GM19035 (cell line): ENCODE measurements at regions not wholly inside any gene's neighbourhood (a gene's known extent, or its start where the extent isn't known, plus 50 kb on each side); places are given as distances from the start of the nearest gene placed in this dataset.

Source experiments
- ATAC-seq: cut with Tn5 transposase; IDR thresholded peaks from one replicate; pipeline ENCODE4 v1.9.1; 2021; ENCODE audit not compliant: unreplicated experiment

DNA sequence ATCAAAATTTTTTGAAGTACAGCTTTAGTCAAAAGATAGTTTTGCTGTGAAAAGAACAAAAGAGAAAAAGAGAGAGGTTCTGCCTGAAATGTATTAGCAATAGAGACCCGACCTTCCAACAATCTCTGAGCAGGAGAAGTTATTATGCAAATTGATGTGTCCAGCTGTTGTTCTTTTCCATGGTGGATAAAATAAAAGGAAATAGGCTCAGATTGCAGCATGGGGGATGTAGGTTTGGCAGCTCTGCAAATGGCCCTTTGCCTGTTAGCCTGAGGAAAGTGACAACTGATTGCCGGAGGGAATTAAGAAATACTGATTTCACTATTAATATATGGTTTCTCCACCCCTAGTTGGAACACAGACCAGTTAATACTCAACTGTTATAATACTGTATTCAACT is 1283.2 kb upstream of the NXPH2 start:
- no peak for ATAC-seq

DNA sequence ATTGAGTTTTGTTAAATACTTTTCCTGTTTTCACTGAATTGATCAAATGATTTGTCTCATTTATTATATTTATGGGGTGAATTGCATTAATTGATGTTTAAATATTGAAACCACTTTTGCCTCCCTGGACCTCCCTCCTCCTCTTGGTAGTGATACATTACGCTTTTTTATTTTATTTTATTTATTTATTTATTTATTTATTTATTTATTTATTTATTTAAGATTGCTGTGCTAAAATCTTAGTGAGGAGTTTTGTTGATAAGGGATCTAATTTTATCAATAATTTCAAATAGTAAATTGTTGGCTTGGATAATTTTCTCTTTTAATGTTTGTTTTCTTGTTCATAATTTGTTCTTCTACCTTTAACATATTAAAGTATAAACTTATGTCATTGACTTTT is 1281.0 kb upstream of the NXPH2 start:
- no peak for ATAC-seq

DNA sequence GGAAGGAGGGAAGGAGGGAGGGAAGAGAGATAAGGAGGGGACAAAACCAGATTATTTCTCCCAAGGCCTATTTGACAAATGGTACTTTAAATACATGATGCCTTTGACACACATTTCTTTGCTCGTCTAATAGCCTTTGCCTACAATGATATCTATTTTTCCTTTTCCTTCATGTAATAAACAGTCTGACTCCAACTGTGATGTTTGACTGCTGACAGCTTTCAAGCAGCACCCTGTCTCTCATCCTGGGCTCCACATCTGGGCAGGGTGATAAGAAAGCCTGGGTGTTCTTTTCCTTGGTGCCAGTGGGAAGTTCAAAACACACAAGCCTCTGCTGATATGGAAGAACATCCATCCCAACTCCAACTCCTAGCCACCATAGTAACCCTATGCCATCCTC is 1277.7 kb upstream of the NXPH2 start:
- ATAC-seq: no peak

DNA sequence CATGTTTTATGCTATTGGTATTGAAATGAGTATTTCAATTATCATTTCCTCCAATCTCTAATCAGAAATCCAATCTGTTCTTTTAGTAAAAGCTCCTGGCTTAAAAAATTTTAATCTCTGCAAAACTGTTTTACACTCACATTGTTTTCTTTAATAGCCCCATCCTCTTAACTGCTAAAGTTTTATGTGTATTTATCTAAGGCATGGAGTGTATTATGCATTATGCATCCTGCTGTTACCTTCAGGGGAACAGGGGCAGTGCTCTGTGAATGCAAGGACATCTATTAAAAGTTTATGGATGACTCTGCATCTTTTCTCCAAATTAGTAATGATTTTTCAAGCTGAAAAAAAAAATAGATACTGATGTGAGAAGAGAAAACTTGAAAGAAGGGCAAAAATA is 1261.6 kb upstream of the NXPH2 start:
- ATAC-seq: no peak

DNA sequence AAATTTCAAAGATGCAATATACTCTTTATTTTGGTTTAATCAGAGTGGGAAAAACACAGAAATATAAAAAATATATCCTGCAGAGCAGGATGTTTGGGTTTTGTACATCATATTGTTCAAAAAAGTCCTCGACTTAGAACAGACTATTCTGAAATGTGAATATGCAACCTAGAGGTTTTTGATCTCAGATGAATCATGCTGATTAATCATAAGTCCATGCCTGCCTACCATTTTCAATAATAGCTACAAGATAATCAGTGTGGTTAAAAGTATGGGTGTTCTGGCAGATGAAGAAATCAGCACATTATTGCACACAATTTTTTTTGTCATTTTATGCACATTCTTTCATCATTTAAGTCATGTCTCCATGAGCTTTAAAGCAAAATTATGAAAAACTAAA is 1261.0 kb upstream of the NXPH2 start:
- ATAC-seq: no peak

DNA sequence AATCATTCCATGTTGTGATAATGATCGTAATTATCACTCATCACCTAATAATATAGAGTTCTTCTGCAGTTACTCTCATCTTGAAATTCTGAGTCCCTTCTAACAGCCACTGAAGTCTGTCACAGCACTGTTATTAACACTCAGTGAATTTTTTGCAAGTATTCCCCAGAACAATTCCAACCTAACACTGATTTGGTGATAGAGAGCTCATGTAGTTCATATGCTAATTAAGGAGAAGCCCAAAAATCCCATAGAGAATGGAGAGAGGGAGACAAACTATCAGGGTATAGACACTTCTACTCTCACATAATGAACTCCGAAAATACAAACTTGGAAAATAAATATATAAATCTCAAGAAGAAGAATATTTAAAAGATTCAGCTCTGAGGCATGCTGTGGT is 1253.4 kb upstream of the NXPH2 start:
- no peak for ATAC-seq

DNA sequence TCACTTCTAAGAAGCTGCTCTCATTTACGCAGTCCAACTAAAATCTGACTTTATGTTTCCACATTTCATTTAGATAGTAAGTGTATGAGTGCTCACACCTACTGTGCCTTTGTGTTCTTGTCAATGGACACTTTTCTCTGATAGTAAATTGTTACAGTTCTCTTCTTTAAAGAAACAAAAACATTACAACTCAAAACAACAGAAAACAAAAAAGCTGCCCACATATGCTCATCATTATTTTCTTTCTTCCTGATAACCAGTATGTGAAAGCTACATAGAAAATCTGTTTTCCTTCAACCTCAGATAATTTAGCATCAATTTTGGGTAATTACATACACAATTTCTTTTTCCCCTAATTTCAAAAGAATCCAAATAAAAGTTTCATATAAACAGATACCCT is 1247.8 kb upstream of the NXPH2 start:
- ATAC-seq: no peak

DNA sequence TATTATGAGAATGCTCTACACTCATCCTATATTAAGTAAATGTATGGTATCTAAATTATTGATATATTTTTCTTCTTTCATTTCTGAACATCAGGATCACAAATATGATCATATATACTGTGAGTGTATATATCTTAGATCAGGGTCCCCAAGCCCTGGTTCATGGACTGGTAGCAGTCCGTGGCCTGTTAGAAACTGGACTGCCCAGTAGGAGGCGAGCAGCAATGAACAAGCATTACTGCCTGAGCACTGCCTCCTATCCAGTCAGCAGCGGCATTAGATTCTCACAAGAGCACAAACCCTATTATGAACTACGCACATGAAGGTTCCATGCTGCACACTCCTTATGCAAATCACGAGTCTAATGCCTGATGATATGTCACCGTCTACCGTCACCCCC is 1247.1 kb upstream of the NXPH2 start:
- no peak for ATAC-seq

DNA sequence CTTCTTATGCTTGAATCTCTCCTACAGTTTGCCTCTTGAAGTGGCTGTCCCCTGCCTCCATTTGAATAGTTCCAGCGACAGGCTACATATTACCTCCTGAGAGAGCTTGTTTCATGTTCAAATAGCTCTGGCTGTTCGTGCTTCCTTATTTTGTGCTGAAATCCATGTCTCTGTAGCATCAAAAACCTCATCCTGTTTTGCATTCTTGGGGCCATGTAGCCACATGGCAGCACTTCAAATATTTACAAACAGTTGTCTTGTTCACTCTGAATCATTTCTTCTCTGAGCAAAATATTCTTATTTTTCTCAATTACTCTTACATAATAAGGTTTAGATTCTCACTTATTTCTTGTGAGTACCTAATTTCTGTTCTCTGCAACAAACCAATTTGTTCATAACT is 1243.1 kb upstream of the NXPH2 start:
- no peak for ATAC-seq

DNA sequence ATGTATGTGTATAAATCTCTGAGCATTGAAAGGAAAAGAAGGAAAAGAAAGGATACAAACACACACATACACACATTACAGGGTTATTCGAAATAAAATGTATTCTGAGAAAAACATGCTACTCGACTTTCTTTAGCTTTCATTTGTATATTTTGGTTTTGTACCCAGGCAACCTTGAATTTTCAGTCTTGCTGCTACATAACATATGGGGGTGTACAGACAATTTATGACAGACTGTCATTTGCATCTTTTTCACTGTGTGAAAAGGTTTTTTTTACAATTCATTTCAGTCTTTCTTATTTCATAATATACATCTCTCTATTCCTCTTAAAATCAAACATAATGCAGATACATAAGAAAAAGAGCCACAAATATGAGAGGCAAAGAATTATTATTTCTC is 1238.4 kb upstream of the NXPH2 start:
- no peak for ATAC-seq

DNA sequence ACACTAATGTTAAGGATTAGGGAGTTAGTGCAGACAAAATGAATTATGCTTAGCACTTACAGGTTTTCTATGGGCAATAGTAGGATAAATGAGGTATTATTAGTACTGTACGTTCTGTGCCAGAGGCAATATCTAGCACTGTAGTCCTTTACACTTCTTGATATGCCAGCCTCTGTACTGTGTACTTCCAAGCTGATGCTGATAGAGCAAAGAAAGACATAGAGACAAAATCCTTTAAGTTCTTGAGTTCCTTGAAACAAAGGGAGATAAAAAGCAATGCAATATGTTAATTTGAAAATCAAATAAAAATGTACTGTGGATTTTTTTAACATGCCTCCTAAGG is 1234.0 kb upstream of the NXPH2 start:
- ATAC-seq: no peak

DNA sequence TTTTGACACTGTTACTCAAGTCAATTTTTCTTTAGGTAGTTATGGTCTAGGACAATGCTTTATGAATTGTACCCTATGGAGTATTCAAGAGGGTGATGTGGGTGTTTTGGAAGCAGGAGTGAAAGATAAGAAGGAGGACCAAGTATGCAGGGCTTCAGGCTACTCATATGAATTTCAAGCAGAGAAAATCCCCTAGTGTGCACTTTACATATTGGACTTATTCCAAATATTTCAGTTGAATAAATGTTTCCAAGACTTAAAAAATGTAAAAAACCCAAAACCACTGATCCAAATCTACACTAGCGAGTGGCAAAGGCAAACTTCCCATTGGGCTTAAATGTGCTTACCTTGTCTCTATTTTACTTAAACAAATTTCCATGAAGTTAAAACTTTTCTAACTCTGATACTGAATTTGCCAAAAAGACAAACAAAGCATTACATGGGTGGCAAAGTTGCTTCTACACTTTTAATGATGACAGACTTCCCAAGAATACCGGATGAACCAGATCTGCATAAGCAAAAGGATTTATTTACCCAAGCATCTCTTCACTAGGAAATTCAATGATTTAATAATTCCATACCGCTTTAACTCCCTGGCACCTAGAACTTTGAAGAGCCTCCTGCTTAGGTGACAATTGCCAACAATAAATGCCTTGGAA is 1233.5 kb upstream of the NXPH2 start:
- ATAC-seq: no peak

DNA sequence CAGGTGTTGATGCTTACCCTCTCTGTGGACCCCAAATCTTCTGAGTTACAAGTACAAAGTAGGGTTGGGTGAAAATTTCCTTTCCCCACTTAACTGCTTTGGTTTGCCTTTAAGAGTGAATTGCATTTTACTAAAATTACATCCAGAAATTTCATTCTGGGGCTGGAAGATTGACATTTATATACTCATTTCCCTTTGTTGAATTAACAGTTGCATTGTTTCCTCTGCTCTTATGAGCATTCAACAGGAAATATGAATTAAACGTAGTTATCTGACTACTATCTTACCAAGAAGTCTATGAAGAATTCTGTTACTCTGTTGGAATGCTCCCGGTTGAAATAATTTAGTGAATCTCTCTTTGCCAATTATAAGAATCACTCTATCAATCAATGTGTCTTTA is 1231.1 kb upstream of the NXPH2 start:
- no peak for ATAC-seq

DNA sequence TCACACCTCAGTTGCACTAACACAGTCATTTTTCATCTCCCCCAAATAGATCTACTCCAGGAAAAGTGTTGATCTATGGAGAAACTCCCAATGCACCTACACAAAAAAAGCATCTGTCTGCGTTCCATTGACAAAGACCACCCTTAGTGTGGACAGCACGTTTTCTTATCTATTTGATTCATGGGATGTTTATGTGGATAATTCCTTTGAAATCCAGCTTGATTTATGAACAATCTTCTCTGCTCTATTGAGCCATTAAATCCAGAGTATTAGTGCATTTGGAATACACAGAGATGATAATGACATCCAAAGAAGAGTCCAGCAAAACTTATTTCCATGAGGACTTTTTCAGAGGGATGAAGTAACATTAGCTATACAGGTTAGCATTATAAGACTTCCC is 1221.9 kb upstream of the NXPH2 start:
- no peak for ATAC-seq

DNA sequence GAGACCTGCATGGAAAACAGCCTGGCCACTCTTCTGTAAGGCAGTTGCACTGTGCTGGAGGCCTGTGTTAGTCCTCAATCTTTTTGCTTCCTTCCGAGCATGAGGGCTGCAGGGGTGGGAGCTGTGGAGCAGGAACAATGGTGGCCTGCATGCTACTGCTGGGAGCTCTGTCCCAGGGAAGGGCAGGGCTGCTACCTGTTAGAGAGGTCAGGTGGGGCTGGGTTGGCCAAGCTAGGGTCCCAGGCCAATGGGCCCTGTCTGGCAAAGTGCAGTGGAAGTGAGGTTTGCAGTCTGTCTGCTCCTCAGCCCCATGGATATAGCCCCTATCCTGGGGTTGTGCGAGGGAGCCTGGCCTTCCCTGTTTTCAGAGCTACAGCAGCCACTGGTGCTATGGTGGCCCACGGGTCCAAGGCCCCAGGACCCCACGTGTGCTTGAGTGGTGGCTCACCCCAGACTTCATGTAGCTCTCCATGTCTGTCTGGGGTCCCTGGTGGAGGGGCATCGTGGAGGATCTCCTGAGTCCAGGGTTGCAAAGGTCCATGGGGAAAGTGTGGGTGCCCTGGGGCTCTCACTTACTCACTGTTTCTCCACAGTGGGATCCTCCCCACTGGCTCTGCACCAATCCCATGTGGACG is 1212.6 kb upstream of the NXPH2 start:
- no peak for ATAC-seq

DNA sequence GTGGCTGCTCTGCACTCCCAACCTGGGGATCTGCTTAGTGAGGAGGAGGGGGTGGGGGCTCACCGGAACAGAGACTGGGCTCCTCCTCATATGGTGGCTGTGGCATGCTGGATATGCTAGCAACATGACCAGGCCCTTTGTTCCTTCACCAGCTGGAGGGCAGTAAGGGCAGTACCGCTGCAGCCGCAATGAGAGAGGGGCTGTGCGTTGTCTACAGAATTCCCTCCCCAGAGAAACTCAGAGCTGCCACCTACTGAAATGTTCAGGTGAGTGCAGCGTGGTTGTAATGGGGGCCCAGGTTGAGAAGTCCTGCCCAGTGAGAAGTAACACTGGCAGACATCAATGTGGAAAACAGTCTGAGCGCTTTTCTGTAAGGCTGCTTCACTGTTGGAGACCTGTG is 1211.9 kb upstream of the NXPH2 start:
- no peak for ATAC-seq

DNA sequence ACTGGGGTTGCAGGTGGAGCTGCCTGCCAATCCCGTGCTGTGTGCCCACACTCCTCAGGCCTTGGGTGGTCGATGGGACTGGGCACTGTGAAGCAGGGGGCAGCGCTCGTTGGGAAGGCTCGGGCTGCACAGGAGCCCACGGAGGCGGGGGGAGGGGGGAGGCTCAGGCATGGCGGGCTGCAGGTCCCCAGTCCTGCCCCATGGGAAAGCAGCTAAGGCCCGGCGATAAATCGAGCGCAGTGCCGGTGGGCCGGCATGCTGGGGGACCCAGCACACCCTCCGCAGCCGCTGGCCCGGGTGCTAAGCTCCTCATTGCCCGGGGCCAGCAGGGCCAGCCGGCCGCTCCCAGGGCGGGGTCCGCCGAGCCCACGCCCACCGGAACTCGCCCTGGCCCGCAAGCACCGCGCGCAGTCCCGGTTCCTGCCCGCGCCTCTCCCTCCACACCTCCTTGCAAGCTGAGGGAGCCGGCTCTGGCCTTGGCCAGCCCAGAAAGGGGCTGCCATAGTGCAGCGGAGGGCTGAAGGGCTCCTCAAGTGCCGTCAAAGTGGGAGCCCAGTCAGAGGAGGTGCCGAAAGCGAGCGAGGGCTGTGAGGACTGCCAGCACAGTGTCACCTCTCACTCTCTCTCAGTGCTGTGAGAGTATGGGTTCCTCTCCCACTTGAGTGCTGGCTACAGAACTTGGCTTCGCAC is 1210.6 kb upstream of the NXPH2 start:
- no peak for ATAC-seq

DNA sequence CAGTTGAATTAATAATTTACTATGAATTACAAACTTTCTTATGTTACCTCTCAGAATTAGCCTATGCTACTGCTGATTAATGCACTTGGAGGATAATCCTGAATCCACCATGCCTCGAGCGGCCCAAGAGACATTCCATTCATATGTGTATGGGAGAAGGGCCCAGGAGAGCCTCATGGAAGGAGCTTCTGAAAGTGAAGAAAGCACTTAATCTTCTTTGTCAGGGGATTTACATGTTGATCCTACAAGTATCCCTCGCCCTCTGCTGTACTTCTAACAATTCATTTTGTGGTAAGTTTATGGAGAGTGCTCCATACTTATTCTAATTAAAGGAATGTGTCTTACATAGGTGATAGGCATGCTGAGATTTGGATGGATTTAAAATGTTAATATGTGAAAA is 1189.1 kb upstream of the NXPH2 start:
- no peak for ATAC-seq

DNA sequence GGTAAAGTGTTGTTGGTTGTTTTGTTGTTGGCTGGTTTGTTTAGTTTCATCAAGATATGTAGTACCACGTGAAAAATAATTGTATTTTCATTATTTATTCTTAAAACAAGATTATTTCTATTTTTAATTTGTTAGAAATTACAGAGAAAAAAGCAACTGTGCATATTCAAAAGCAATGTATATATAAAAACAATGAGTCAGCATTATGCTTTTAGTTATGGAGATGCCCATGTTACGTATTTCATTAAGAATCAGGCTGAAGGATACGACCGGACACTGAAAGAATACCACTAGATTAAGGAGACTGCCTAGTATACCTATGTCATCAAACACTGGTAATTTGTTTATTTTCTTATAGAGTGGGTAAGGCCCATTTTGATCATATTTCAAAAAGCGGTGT is 1188.4 kb upstream of the NXPH2 start:
- ATAC-seq: no peak

DNA sequence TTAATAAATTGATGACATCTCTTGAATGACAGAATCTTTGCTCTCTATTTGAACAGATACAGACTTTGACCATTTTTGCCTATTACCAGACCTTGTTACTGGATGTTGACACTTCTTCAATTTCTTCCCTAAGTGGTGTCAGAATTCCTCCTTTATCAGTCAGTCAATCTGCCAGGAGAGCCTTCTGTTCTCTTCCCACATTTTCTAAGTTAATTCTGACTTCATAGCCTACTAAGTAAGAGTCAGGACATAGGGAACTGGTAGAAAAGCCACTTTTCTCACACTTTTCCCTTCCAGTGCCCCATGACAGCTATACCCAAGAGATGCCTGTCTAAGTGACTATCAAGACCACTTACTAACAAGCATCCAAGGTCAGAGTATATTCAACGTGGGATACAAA is 1187.5 kb upstream of the NXPH2 start:
- ATAC-seq: no peak

DNA sequence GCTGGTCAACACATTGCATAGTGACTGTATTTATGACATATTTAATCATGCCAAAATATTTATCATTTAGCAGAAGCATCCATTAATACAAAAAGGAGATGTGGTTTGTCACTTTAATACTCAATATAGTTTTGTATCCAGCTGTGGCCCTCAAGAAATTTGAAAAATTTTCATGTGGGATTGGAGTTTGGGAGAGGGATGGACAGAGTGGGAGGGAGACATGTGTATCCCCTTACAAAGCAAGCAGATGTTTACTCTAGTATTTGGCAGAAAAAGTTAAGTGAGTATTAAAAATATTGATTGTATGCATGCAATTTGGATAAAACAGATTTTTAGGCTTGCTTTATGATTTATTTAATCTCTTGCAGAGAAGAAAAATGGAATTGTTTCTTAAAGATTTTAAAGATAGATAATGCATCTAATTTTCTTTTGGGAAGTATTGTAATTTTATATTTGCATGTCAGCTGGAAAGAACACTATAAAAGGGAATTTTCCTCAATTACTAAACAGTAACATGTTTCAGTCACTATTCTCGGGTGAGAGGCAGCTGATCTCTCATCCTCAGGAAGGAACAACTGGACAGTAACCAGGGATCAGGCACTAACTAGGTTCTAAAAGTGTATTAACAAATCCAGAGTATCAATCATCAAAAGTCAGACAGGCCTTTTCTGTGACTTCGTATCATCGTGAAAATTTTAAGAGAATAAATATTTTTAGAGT is 1184.7 kb upstream of the NXPH2 start:
- no peak for ATAC-seq

DNA sequence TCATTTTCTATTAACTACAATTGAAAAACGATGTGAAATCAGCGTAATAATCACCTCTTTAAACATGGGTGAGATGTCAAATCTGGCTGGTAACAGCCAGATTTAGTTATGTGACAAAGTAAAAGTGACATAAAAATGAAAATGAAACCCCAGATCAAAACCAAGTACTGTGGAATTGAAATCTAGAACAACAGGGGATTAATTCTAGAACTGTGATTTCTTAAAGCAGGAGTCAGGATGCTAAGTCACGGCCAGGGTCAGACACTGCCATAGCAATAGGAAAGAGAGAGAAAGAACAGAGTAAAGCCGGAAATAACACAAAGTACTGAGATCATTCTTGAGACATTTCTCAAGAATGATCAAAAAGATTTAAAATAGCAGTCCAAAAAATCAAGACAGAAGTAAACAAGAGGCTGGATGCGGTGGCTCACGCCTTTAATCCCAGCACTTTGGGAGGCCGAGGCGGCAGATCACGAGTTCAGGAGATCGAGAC is 1183.7 kb upstream of the NXPH2 start:
- no peak for ATAC-seq
